ENCODE measurements at regions not wholly inside any gene's neighbourhood (a gene's known extent, or its start where the extent isn't known, plus 50 kb on each side); places are given as distances from the start of the nearest gene placed in this dataset.

- Histone ChIP-seq H3K27me3 (ENCODE audit: low read depth, low read length) (no peaks in the 10 kb centered on the region), H3K4me1 (ENCODE audit: low read length) (peaks cover 28% of the 10 kb centered on the region), H2AFZ (ENCODE audit: low read depth, low read length) (peak overlapping the region; percentile 67), H3K9ac (ENCODE audit: low read length) (peak overlapping the region; percentile 9; the same call in 1 of the 2 replicates), H3K27ac (ENCODE audit: low read length) (peak overlapping the region; percentile 71), H3K4me3 (ENCODE audit: low read length) (no peak overlapping the region), H3K4me2 (ENCODE audit: low read length) (peak overlapping the region; percentile 43), H4K20me1 (ENCODE audit: insufficient read depth, low read length) (no peaks in the 10 kb centered on the region), H3K9me3 (ENCODE audit: insufficient read depth, low read length) (peaks cover 7% of the 10 kb centered on the region; the same call in 1 of the 2 replicates), H3K36me3 (replicated peaks; ENCODE audit: low read depth, low read length) (peaks cover 15% of the 10 kb centered on the region), H3K79me2 (ENCODE audit: low read length) (no peaks in the 10 kb centered on the region)
- TF ChIP-seq CTCF (IDR thresholded peaks at IDR 0.05; ENCODE audit: low read depth, low read length) (no peak), EZH2phosphoT487 (IDR thresholded peaks at IDR 0.05; ENCODE audit: low read depth) (no peak)
Observed at GRCh38 chr17:70017941-70018340, 57.1 kb upstream of the KCNJ16 start.

DNA sequence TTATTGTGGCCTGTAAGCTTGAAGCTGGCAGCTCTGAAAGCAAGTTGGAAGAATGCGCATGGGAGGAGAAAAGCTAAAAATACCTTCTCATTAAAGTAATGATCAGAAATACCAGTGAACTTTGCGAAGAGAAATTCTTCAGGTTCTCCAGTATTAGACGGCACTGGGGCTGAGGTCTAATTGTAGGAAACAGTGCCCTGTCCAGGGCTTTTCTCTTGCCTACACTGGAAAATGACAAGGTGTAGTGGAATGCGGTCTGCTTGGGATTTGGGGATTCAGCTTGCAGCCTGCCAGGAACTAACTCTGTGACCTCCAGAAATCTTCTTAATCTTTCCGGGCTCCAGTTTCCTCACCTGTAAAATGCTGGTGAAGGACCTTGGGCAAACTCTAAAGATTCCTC lies 53.3 kb upstream of the KCNJ16 start:
- H3K27ac ChIP-seq (ENCODE audit: low read length): no peak overlapping the region
- no peaks in the 10 kb centered on the region for H3K9me3 ChIP-seq (ENCODE audit: insufficient read depth, low read length)
- H3K36me3 ChIP-seq (replicated peaks; ENCODE audit: low read depth, low read length): no peaks in the 10 kb centered on the region
- no peaks in the 10 kb centered on the region for H3K27me3 ChIP-seq (ENCODE audit: low read depth, low read length)
- H2AFZ ChIP-seq (ENCODE audit: low read depth, low read length): no peak overlapping the region
- no peak overlapping the region for H3K9ac ChIP-seq (ENCODE audit: low read length)
- H3K79me2 ChIP-seq (ENCODE audit: low read length): no peaks in the 10 kb centered on the region
- no peaks in the 10 kb centered on the region for H4K20me1 ChIP-seq (ENCODE audit: insufficient read depth, low read length)
- H3K4me2 ChIP-seq (ENCODE audit: low read length): no peak overlapping the region
- no peak for TF ChIP-seq CTCF (IDR thresholded peaks at IDR 0.05; ENCODE audit: low read depth, low read length)
- no peak for TF ChIP-seq EZH2phosphoT487 (IDR thresholded peaks at IDR 0.05; ENCODE audit: low read depth)
- H3K4me1 ChIP-seq (ENCODE audit: low read length): peaks cover 22% of the 10 kb centered on the region
- H3K4me3 ChIP-seq (ENCODE audit: low read length): no peak overlapping the region

GRCh38 chr17:70022175-70022574 lies 52.9 kb upstream of the KCNJ16 start:
- Histone ChIP-seq H3K36me3 (replicated peaks; ENCODE audit: low read depth, low read length) (no peaks in the 10 kb centered on the region), H3K9me3 (ENCODE audit: insufficient read depth, low read length) (no peaks in the 10 kb centered on the region), H3K27ac (ENCODE audit: low read length) (no peak overlapping the region), H3K4me1 (ENCODE audit: low read length) (peaks cover 22% of the 10 kb centered on the region), H3K4me3 (ENCODE audit: low read length) (no peak overlapping the region), H3K9ac (ENCODE audit: low read length) (no peak overlapping the region), H3K79me2 (ENCODE audit: low read length) (no peaks in the 10 kb centered on the region), H2AFZ (ENCODE audit: low read depth, low read length) (no peak overlapping the region), H4K20me1 (ENCODE audit: insufficient read depth, low read length) (no peaks in the 10 kb centered on the region), H3K27me3 (ENCODE audit: low read depth, low read length) (no peaks in the 10 kb centered on the region), H3K4me2 (ENCODE audit: low read length) (no peak overlapping the region)
- TF ChIP-seq CTCF (IDR thresholded peaks at IDR 0.05; ENCODE audit: low read depth, low read length): no peak
- no peak for TF ChIP-seq EZH2phosphoT487 (IDR thresholded peaks at IDR 0.05; ENCODE audit: low read depth)

- no peak overlapping the region for H3K4me3 ChIP-seq (ENCODE audit: low read length)
- H4K20me1 ChIP-seq (ENCODE audit: insufficient read depth, low read length): no peaks in the 10 kb centered on the region
- no peak overlapping the region for H2AFZ ChIP-seq (ENCODE audit: low read depth, low read length)
- no peaks in the 10 kb centered on the region for H3K79me2 ChIP-seq (ENCODE audit: low read length)
- H3K4me1 ChIP-seq (ENCODE audit: low read length): peaks cover 7% of the 10 kb centered on the region
- H3K9ac ChIP-seq (ENCODE audit: low read length): no peak overlapping the region
- no peaks in the 10 kb centered on the region for H3K36me3 ChIP-seq (replicated peaks; ENCODE audit: low read depth, low read length)
- H3K9me3 ChIP-seq (ENCODE audit: insufficient read depth, low read length): no peaks in the 10 kb centered on the region
- H3K27ac ChIP-seq (ENCODE audit: low read length): no peak overlapping the region
- TF ChIP-seq EZH2phosphoT487 (IDR thresholded peaks at IDR 0.05; ENCODE audit: low read depth) (no peak), CTCF (IDR thresholded peaks at IDR 0.05; ENCODE audit: low read depth, low read length) (no peak)
- no peaks in the 10 kb centered on the region for H3K27me3 ChIP-seq (ENCODE audit: low read depth, low read length)
- no peak overlapping the region for H3K4me2 ChIP-seq (ENCODE audit: low read length)
Observed at GRCh38 chr17:70024253-70024652, 50.8 kb upstream of the KCNJ16 start.
